Caki2 (cell line): ENCODE measurements at regions not wholly inside any gene's neighbourhood (a gene's known extent, or its start where the extent isn't known, plus 50 kb on each side); places are given as distances from the start of the nearest gene placed in this dataset.
A peak's percentile ranks its signal among the peaks of the same experiment; 100 is the strongest.
"Not testable (repeated sequence)": the region's sequence is repeated elsewhere in the genome, so short reads cannot be mapped to it uniquely, and the experiment has no call there.

Source experiments
- DNase-seq: peaks from one replicate; pipeline ENCODE4 v3.0.0-alpha.2; 2015; ENCODE audit warnings: low read depth
- in situ Hi-C: cut with HindIII; loops from 2 replicates; pipeline ENCODE4 v1.10.0; 2016; ENCODE audit warnings: low sequenced_read_pairs, low pct_unique_long_range_greater_than_20kb, mixed read lengths

DNA sequence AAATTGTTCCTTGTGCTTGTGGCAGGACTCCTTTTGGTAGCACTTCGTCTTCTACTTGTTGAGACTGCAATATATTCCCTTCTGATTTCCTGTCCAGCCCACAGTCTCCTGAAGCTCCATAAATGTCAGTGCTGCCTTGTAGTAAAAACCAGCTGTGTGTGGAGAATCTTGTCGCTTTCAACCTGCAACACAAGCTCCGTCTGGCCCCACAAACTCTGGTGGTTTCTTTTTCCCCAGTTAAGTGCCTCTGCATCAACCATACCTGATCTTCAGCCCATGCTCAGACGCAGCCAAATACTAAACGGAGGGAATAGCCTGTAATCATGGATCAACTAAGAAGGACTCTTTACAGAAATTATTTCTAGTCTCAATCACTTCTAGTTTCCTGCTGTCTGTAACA lies 1133.3 kb upstream of the ADGRB3 start:
- in situ Hi-C loops: no loop called here
- no peak for DNase-seq

DNA sequence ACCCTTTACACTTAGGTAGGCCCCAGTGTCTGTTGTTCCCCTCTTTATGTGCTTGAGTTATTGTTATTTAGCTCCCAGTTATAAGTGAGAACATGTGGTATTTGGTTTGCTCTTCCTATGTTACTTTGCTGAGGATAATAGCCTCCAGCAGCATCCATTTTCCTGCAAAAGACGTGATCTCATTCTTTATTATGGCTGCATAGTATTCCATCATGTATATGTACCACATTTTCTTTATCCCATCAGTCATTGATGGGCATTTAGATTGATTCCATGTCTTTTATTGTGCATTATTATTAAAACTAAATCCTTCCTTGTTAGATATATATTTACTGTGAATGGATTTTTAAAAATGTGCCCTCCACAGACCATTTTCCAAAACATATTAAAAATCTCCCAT lies 1137.3 kb upstream of the ADGRB3 start:
- no peak for DNase-seq
- in situ Hi-C loops: no loop called here

DNA sequence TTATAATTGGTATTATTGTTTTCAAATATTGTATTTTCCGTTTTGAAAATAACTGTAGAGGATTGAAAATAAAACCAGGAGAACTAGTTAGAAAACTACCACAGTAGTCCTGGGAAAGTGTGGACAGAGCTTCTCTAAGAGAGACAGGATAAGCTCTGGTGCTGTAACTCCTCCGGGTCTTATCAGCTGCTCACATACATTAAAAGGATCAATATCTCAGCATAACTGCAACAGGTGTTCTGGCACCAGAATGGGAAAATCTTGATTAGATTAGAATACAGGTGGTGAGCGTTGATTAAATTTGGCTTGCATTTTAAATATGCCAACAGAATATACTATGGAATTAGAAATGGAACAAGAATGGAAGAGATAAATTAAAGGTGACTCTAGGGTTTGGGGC lies 1138.9 kb upstream of the ADGRB3 start:
- in situ Hi-C loops: no loop called here
- DNase-seq: no peak

DNA sequence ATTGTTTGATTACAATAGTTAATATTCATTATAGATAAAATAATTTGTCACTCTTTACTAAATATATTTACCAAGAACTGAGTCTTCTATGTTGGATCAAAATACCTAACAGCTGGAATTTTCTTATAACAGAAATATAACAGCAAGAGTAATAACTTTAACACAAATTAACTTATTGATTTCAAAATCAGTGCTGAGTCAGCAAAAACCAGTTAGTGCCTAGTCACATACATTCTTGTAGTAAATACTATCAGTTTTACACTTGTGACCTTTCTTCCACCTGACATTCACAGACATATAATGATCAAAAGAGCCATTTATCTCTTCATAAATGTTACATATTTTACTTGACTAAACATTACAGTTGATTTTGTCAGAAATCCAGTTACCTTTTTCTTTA lies 1141.4 kb upstream of the ADGRB3 start:
- DNase-seq: no peak
- in situ Hi-C loops: no loop called here

DNA sequence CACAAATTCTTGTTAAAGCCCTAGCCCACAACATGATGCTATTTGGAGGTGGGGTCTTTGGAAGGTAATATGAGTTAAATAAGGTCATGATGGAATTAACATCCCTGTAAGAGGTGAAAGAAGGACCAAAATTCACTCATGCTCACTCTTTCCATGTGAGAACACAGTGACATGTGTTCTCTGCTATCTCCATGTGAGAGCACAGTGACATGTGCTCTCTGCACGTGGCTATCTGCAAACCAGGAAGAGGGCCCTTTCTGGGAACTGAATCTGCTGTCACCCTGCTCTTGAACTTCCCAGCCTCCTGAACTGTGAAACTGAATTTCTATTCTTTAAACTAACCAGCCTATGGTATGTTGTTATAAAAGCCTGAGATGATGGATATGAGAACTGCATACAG lies 1159.4 kb upstream of the ADGRB3 start:
- DNase-seq: no peak
- in situ Hi-C loops: no loop called here

DNA sequence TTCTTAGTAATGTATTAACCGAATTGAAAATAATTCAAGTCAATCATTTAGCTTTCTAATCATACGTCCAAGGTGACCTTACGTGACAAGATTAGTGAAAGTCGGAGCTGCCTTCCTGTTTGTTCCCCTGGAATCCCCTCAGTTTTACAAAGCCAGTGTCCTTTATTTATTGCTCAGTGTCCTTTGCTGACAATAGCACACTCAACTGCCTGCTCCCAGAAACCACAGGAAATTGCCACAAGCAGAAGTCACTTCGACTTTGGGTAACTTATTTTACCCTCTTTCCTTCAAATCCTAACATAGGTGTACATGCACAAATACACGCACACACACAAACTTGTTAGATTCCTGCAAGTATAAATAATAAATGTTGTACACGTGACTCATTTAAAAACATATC lies 1167.7 kb upstream of the ADGRB3 start:
- no peak for DNase-seq
- in situ Hi-C loops: no loop called here

DNA sequence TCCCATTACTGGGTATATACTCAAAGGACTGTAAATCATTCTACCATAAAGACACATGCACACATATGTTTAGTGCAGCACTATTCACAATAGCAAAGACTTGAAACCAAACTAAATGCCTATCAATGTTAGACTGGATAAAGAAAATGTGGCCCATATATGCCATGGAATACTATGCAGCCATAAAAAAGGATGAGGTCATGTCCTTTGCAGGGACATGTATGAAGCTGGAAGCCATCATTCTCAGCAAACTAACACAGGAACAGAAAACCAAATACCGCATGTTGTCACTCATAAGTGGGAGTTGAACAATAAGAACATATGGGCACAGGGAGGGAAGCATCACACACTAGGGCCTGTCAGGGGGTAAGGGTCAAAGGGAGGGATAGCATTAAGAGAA lies 1172.4 kb upstream of the ADGRB3 start:
- in situ Hi-C loops, DNase-seq: not testable (repeated sequence)

DNA sequence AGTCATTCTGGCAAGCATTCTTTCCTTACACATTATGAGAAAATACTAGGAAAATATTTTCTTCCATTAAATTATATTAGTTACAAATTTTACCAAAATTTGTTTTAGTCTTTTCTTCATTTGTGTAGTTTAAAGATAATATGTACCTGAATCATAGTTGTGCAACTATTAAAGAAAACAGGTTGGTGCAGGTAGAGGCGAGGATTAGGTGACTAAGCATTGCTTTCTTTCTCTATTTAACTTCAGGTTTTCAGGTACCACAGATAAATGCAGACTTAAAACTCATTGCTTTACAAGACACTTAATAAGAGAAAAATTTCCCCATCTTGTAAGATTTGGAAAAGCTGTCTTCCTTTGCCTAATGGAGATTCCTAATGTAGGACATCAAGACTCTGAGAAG lies 1175.5 kb upstream of the ADGRB3 start:
- no peak for DNase-seq
- in situ Hi-C loops: no loop called here

DNA sequence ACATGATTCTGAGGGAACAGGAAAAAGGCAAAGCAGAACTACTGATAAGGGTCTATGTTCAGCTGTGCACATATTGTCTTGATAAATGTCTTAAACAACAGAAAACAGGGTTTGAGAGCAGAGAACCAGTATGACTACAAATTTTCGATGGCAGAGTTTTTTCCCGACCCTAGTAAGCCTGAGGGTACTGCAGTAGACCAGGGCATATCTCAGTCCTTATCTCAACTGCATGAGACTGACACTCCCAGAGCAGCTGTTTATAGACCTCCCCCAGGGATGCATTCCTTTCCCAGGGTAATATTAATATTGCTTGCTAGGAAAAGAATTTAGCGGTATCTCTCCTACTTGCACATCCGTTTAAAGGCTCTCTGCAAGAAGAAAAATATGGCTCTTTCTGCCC lies 1176.8 kb upstream of the ADGRB3 start:
- peak; percentile 13 for DNase-seq
- in situ Hi-C loops: no loop called here

DNA sequence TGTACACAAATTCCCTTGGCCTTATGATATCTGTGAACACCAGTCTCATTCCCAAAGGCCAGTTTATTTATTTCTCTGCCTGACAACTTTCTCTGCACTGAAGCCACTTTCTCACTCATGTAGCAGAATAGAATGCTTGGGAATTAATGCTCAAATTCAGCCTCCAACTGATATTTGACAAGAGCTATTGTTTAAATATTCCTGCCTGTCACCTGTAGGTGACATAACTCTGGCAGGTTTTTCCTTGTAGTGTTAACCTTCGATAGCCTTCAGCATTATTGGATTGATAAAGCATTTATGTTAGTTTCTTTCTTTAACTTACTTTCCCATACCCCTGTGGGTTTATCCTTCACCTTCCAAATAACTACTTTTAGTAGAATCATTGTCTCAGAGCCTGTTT lies 1183.2 kb upstream of the ADGRB3 start:
- in situ Hi-C loops: no loop called here
- DNase-seq: no peak

DNA sequence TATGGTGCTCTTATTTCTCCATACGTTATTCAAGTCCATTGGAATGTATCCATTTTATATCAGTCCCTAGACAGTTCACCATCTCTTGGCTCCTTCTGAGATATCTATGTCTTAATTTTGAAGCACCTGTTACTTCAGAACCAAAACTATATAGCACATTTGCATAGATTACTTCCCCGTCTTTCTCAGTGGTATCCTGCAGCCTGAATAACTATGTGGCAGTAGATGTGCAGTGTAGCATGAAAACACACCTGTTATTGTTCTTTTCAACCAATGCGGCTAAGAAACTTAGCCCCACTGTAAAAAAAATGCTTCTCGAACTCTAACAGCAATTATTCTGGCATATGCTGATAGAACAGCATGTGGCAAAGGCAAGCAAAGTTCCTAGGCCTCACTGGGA lies 1184.4 kb upstream of the ADGRB3 start:
- no peak for DNase-seq
- in situ Hi-C loops: no loop called here

DNA sequence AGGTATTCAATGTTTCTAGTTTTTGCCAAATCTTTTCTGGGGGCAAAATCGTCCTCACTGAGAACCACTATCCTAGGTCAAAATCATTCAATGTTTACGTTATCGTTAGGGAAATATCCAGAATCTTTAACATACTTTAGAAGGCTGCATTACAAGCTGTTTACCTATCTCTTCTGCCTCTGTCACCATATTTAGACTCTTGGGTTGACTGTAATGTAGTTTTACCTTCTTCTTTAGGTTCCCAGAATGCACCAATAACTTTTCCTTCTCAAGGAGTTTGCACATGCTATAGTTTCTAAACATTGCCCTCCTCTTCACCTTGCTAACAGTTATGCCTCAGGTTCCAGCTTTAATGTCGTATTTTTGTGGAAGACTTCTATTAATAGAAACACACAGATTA lies 1185.5 kb upstream of the ADGRB3 start:
- in situ Hi-C loops: no loop called here
- no peak for DNase-seq

DNA sequence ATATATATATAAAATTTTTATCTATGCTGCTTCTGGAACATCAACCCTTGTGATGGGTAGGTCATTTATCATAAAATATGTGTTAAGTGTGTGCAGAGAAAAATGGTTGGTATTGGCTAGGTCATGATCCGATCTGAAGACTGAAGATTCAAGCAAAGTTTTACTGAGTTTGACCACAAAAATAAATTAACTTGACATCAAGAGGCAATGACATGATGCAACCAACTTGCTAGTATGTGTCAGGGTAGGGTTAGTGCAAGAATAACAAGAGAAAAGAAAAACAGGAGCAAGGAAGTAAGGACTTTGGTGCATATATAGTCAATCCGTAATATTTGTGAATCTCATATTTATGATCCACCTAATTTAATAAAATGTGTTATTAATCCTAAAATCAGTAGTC lies 1202.0 kb upstream of the ADGRB3 start:
- in situ Hi-C loops: no loop called here
- no peak for DNase-seq

DNA sequence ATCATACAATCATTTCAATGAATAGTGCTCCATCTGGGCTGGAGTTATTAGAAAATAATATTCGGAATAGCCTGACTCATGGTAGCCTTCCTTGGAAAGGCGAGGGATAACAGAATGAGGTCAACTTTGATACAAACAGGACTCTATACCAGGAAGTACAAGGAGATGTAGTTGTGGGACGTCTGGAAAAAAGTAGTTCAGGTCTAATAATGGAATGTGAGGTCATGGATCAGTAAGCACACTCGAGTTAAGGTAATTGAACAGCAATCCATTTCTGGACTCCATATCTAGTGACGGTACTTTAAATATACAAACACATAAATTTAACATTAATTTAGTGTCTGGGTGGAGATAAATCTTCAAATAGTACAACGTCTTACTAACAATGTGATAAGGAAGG lies 1204.0 kb upstream of the ADGRB3 start:
- in situ Hi-C loops: no loop called here
- no peak for DNase-seq

DNA sequence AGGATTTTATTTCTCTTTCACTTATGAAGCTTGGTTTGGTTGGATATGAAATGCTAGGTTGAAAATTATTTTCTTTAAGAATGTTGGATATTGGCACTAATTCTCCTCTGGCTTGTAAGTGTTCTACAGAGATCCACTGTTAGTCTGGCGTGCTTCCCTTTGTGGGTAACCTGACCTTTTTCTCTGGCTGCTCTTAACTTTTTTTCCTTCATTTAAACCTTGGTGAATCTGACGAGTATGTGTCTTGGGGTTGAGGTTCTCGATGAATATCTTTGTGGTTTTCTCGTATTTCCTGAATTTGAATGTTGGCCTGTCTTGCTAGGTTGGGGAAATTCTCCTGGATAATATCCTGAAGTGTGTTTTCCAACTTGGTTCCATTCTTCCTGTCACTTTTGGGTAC lies 1208.4 kb upstream of the ADGRB3 start:
- DNase-seq, in situ Hi-C loops: not testable (repeated sequence)

DNA sequence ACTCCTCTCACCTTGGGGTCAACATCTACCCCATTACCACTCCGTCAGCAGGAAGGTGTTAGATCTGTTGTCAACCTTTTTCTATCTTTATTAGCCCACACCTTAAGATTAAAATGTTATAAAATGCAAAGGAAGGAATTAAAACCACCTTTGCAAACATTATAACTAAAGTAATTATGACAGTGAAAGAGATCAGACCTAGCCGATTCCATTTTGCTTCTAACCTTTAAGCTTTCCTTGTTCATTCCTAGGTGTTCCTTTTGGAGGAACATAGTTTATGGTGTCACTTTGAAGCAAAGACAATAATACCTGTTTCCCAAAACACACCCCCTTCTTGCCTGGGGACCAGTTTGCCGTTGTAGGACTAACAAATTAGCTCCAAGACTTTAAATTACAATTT lies 1223.0 kb upstream of the ADGRB3 start:
- in situ Hi-C loops: no loop called here
- no peak for DNase-seq

DNA sequence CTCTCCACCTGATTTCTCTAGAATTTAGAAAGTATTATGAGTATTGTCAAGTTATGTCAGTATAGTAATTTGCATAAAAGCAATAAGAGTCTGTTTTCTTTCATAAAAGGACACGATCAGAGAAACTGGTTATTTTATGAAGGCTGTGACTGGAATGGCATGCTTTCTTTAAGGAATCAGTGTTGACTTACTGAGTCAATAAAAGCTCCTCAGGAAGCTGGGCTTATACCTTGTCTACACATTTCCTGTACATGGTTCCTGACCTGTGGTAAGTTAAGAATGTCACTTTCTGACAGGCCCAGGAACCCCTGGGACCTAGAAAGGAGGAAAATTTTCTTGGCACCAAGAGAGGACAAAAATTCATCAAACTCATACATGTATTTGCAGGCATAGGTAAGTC lies 1224.0 kb upstream of the ADGRB3 start:
- in situ Hi-C loops: no loop called here
- DNase-seq: no peak

DNA sequence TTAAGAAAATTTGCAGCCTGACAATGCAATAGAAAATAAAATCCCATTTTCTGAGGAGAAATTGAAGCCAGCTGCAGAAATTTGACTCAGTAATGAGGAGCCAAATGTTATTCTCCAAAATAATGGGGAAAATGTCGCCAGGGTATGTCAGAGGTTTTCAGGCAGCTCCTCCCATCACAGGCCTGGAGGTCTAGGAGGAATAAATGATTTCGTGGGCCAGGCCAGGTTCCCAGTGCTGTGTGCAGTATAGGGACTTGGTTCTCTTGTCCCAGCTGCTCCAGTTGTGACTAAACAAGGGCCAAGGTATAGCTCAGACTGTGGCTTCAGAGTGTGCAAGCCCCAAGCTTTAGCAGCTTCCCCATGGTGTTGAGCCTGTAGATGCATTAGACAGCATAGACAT lies 1240.8 kb upstream of the ADGRB3 start:
- in situ Hi-C loops: no loop called here
- no peak for DNase-seq

DNA sequence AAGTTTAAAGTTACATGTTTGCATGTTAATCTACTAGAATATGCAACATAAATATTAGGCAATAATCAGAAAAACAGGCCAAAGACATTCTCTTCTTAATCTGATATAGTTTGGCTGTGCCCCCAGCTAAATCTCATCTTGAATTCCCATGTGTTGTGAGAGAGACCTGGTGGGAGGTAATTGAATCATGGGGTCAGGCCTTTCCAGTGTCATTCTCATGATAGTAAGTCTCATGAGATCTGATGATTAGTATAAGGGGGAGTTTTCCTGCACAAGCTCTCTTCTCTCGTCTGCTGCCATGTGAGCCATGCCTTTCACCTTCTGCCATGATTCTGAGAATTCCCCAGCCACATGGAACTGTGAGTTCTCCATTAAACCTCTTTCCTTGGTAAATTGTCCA lies 1241.7 kb upstream of the ADGRB3 start:
- in situ Hi-C loops: no loop called here
- DNase-seq: no peak

DNA sequence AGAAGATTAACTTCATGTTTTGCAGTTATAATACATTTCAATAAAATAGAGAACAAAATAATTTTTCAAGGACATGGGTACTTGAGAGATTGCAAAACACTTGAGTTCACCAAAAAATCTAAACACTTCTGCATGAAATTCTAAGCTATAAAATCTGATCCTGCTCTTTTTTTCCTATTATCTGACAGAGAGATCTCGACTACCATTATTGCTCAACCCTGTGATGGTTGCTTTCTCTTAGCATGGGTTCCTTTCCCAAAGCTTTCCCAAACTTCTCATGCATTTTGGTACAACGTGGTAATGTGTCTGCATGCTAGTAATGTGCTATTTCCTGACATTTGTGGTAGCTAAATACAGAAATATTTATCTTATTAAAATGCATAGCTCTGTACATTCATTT lies 1243.1 kb upstream of the ADGRB3 start:
- in situ Hi-C loops: no loop called here
- DNase-seq: no peak

DNA sequence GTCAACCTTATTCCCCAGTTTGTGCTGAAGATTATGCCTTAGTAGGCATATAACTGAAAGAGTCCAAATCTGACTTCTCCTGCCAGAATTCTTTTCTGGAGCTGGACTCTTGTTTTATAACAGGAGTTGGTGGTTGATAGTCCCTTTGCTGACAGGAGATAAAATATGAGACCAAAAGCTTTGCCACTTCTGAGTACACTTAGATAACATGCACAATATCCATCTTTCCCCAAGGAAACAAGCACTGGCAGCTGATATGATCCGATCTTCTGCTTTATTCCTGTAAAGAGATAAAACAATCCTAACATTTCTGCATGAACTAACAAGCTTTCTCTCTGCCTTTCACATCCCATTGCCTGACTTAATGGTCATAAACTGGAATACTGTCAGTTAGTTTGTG lies 1265.4 kb upstream of the ADGRB3 start:
- DNase-seq: no peak
- in situ Hi-C loops: no loop called here
